ENCODE measurements at regions not wholly inside any gene's neighbourhood (a gene's known extent, or its start where the extent isn't known, plus 50 kb on each side); places are given as distances from the start of the nearest gene placed in this dataset.

- H3K9me3 Mint-ChIP-seq: peaks cover 4% of the 10 kb centered on the region
- ATAC-seq: no peak
- no peak overlapping the region for H3K4me3 Mint-ChIP-seq
Observed at GRCh38 chr1:88407248-88407647, 276.8 kb upstream of the PKN2 start.

GRCh38 chr1:88421997-88422396, 262.1 kb upstream of the PKN2 start:
- H3K4me1 Mint-ChIP-seq: no peaks in the 10 kb centered on the region
- peaks cover 32% of the 10 kb centered on the region for H3K9me3 Mint-ChIP-seq
- peaks cover 9% of the 10 kb centered on the region for H3K27me3 Mint-ChIP-seq
- ATAC-seq: no peak
- no peak overlapping the region for H3K27ac Mint-ChIP-seq
- peaks cover 4% of the 10 kb centered on the region for H3K36me3 Mint-ChIP-seq
- H3K4me3 Mint-ChIP-seq: no peak overlapping the region

More at GRCh38 chr1:88407248-88407647, 276.8 kb upstream of the PKN2 start:
- Mint-ChIP-seq H3K27me3 (no peaks in the 10 kb centered on the region), H3K36me3 (no peaks in the 10 kb centered on the region), H3K27ac (no peak overlapping the region), H3K4me1 (no peaks in the 10 kb centered on the region)

DNA sequence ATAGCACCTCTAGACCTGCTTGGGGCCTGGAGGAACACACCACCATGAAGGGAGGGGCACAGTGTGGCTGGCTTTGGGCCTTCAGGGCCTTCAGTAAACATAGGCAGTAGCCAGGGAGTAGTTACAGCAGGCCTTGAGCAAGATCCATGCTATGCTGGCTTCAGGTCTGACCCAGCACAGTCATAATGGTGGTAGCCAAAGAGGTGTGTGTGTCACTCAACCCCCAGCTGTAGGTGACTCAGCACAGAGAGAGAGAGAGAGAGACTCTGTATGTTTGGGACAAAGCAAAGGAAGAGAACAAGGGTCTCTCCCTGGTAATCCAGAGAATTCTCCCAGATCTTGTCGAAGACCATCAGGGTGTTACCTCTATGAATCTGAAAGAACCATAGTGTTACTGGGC, 250.5 kb upstream of the PKN2 start:
- ATAC-seq: no peak
- Mint-ChIP-seq H3K27ac (no peak overlapping the region), H3K4me1 (no peaks in the 10 kb centered on the region), H3K36me3 (no peaks in the 10 kb centered on the region), H3K27me3 (no peaks in the 10 kb centered on the region), H3K4me3 (no peak overlapping the region), H3K9me3 (peaks cover 26% of the 10 kb centered on the region)

DNA sequence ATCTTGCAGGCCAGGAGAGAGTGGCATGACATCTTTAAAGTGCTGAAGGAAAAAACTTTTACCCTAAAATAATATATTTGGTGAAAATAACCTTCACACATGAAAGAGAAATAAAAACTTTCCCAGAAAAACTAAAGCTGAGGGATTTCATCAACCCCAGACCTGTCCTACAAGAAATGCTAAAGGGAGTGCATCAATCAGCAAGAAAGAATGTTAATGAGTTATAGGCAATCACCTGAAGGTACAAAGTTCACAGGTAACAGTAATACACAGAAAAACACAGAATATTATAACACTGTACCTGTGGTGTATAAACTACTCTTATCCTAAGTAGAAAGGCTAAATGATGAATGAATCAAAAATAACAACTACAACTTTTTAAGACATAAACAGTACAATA, 249.2 kb upstream of the PKN2 start:
- no peak for ATAC-seq
- H3K27me3 Mint-ChIP-seq: no peaks in the 10 kb centered on the region
- H3K4me3 Mint-ChIP-seq: no peak overlapping the region
- no peaks in the 10 kb centered on the region for H3K36me3 Mint-ChIP-seq
- no peaks in the 10 kb centered on the region for H3K4me1 Mint-ChIP-seq
- H3K27ac Mint-ChIP-seq: no peak overlapping the region
- H3K9me3 Mint-ChIP-seq: peaks cover 33% of the 10 kb centered on the region

- peaks cover 29% of the 10 kb centered on the region for H3K9me3 Mint-ChIP-seq
- no peaks in the 10 kb centered on the region for H3K36me3 Mint-ChIP-seq
- peaks cover 9% of the 10 kb centered on the region for H3K27me3 Mint-ChIP-seq
- no peak overlapping the region for H3K4me3 Mint-ChIP-seq
- ATAC-seq: no peak
- H3K4me1 Mint-ChIP-seq: no peaks in the 10 kb centered on the region
- no peak overlapping the region for H3K27ac Mint-ChIP-seq
Observed at GRCh38 chr1:88441022-88441421, 243.1 kb upstream of the PKN2 start.

DNA sequence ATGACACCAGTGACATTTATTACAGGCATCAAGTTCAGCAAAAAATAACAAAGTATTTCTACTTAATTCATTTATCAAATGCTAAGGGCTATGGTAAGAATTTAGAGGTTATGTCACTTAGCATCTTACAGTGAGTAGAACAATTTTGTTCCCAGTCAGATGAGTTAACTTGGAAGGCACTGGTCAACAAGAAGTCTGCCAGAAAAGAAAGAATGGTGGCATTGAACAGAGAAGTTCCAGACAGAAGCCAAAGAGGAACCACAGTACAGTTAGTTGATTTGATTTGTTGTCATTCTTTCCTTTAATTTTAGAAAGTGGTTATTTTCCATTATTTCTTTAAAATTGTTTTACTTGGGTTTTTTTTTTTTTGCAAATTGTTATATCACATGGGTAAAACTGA, 232.2 kb upstream of the PKN2 start:
- no peaks in the 10 kb centered on the region for H3K27me3 Mint-ChIP-seq
- no peaks in the 10 kb centered on the region for H3K4me1 Mint-ChIP-seq
- no peak for ATAC-seq

GRCh38 chr1:88453295-88453694, 230.8 kb upstream of the PKN2 start:
- no peaks in the 10 kb centered on the region for H3K27me3 Mint-ChIP-seq
- H3K4me1 Mint-ChIP-seq: no peaks in the 10 kb centered on the region
- ATAC-seq: no peak
- no peak overlapping the region for H3K4me3 Mint-ChIP-seq
- peaks cover 7% of the 10 kb centered on the region for H3K9me3 Mint-ChIP-seq
- no peaks in the 10 kb centered on the region for H3K36me3 Mint-ChIP-seq
- H3K27ac Mint-ChIP-seq: no peak overlapping the region

More for the DNA sequence above, 232.2 kb upstream of the PKN2 start:
- no peak overlapping the region for H3K4me3 Mint-ChIP-seq
- H3K27ac Mint-ChIP-seq: no peak overlapping the region
- H3K36me3 Mint-ChIP-seq: no peaks in the 10 kb centered on the region
- H3K9me3 Mint-ChIP-seq: peaks cover 7% of the 10 kb centered on the region

GRCh38 chr1:88454781-88455180, 229.3 kb upstream of the PKN2 start:
- ATAC-seq: no peak
- Mint-ChIP-seq H3K4me3 (no peak overlapping the region), H3K27me3 (peaks cover 6% of the 10 kb centered on the region), H3K36me3 (no peaks in the 10 kb centered on the region), H3K4me1 (no peaks in the 10 kb centered on the region), H3K9me3 (no peaks in the 10 kb centered on the region), H3K27ac (no peak overlapping the region)

DNA sequence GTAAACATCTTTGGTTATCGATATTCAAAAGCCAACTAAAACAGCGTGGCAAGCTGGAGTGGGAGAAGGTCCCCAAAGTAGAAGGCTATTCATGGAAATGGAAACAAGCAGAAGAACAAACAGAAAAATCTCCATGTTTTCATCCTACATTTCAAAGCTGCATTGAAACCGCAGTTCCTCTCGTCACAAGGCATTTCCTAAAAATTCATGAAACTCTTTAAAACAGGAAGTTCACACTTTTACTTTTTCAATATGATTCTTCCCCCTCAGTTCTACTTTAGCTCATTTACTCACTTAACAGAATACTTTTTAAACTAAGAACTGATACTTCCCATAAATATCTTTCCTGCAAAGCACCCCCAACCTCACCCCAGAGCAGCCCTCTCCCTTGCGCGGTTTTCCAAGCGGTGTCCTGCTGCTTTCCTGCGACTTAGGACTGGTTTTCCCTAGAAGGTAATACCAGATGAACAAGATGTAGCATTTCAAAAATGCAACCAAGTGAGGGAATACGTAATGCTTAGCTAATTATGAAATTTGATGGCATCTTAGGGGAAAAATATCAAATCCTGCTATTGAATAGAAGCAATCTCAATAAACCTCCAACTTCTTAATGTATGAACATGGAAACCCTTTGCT, 228.3 kb upstream of the PKN2 start:
- no peak for ATAC-seq
- Mint-ChIP-seq H3K4me3 (no peak overlapping the region), H3K27me3 (peaks cover 8% of the 10 kb centered on the region), H3K27ac (no peak overlapping the region), H3K9me3 (no peaks in the 10 kb centered on the region), H3K4me1 (no peaks in the 10 kb centered on the region), H3K36me3 (no peaks in the 10 kb centered on the region)

DNA sequence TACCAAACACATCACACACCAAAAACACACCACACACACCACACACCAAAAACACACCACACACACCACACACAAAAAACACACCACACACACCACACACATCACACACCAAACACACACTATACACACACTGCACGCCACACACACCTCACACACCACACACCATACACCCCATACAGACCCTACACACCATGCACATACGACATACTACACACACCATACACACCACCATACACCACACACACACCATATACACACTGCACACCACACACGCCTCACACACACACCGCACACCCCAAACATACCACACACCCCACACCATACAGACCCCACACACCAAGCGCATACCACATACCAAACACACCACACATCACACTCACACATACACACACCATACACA, 226.9 kb upstream of the PKN2 start:
- Mint-ChIP-seq H3K36me3 (no peaks in the 10 kb centered on the region), H3K9me3 (no peaks in the 10 kb centered on the region), H3K4me1 (no peaks in the 10 kb centered on the region), H3K27me3 (peaks cover 8% of the 10 kb centered on the region), H3K27ac (no peak overlapping the region), H3K4me3 (no peak overlapping the region)
- ATAC-seq: no peak

DNA sequence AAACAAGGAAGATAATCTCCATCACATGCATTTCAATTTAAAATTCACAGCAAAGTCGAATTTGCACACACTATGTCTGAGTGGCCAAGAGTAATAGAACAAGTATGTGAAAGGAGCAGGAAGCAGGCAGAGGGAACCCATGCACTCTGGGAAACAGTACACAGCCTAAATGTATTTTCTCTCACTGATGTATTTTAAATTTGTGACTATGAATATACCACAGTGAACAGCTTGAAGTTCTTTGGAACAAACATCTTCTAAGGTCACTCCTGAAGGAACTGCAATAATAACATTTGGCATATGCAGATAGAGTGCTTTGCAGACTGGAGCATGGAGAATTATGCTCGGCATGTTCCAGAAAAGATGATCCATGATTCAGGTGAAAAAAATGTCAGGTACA, 223.1 kb upstream of the PKN2 start:
- no peak overlapping the region for H3K27ac Mint-ChIP-seq
- H3K27me3 Mint-ChIP-seq: peaks cover 8% of the 10 kb centered on the region
- no peaks in the 10 kb centered on the region for H3K9me3 Mint-ChIP-seq
- no peaks in the 10 kb centered on the region for H3K36me3 Mint-ChIP-seq
- no peak overlapping the region for H3K4me3 Mint-ChIP-seq
- ATAC-seq: no peak
- no peaks in the 10 kb centered on the region for H3K4me1 Mint-ChIP-seq

DNA sequence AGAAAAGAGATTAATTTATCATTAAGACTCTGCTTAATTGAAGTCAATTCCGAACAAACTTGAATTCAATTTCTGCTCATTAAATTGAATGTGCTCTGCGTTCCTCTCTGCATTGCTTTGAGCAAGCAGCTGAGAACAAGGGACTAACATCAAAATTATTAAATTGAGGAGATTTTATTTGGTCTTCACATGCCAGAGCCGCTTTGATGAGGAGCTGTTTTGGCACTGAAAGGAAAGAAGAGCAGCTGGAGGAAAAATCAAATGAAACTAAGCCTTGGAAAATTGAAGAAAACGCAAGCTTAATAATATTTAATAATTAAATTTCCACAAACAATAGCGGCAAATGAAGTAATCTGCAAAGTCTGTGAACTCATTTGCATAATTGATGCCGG, 222.0 kb upstream of the PKN2 start:
- ATAC-seq: no peak
- Mint-ChIP-seq H3K27me3 (peaks cover 8% of the 10 kb centered on the region), H3K4me3 (no peak overlapping the region), H3K27ac (no peak overlapping the region), H3K4me1 (no peaks in the 10 kb centered on the region), H3K36me3 (no peaks in the 10 kb centered on the region), H3K9me3 (no peaks in the 10 kb centered on the region)

- H3K36me3 Mint-ChIP-seq: no peaks in the 10 kb centered on the region
- H3K27ac Mint-ChIP-seq: no peak overlapping the region
- no peak overlapping the region for H3K4me3 Mint-ChIP-seq
- no peaks in the 10 kb centered on the region for H3K4me1 Mint-ChIP-seq
- no peaks in the 10 kb centered on the region for H3K9me3 Mint-ChIP-seq
- H3K27me3 Mint-ChIP-seq: peaks cover 8% of the 10 kb centered on the region
- no peak for ATAC-seq
Observed at GRCh38 chr1:88462488-88463261, 221.4 kb upstream of the PKN2 start.

GRCh38 chr1:88463401-88463985, 220.6 kb upstream of the PKN2 start:
- H3K4me3 Mint-ChIP-seq: no peak overlapping the region
- no peaks in the 10 kb centered on the region for H3K4me1 Mint-ChIP-seq
- H3K27ac Mint-ChIP-seq: no peak overlapping the region
- peaks cover 8% of the 10 kb centered on the region for H3K27me3 Mint-ChIP-seq
- H3K36me3 Mint-ChIP-seq: no peaks in the 10 kb centered on the region
- H3K9me3 Mint-ChIP-seq: no peaks in the 10 kb centered on the region
- ATAC-seq: no peak

DNA sequence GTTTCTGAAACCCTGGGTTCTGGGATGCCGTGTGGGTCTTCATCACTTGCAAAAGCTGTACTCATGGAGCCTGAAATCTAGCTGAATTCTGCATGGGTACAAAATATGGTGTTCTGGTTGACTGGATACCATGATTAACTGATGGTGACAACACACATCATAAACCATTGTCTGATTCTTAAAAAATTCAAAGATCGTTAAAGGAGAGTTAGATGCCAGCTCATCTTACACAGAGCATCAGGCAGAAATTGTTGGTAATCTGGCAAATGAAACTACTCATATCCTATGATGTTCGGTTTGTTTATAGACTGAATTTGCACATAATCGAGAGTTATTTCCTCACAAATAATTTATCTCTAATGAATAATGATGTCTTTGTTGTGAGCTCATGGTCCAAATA, 218.1 kb upstream of the PKN2 start:
- H3K27ac Mint-ChIP-seq: no peak overlapping the region
- H3K36me3 Mint-ChIP-seq: no peaks in the 10 kb centered on the region
- H3K4me1 Mint-ChIP-seq: no peaks in the 10 kb centered on the region
- H3K27me3 Mint-ChIP-seq: no peaks in the 10 kb centered on the region
- H3K9me3 Mint-ChIP-seq: no peaks in the 10 kb centered on the region
- H3K4me3 Mint-ChIP-seq: no peak overlapping the region
- no peak for ATAC-seq
